ENCODE measurements at regions not wholly inside any gene's neighbourhood (a gene's known extent, or its start where the extent isn't known, plus 50 kb on each side); places are given as distances from the start of the nearest gene placed in this dataset.
"Not testable (repeated sequence)": the region's sequence is repeated elsewhere in the genome, so short reads cannot be mapped to it uniquely, and the experiment has no call there.

- not testable (repeated sequence) for H3K27me3 ChIP-seq (ENCODE audit: control insufficient read depth in 1 of 2, insufficient read depth in 2 of 2, low read length in 2 of 2); H3K4me1 ChIP-seq (ENCODE audit: insufficient read depth, low read length); H3K27ac ChIP-seq (ENCODE audit: low read depth, low read length); H3K36me3 ChIP-seq (ENCODE audit: insufficient read depth, low read length); H3K9ac ChIP-seq (ENCODE audit: low read length); H3K9me3 ChIP-seq (ENCODE audit: low read length); H3K4me3 ChIP-seq (ENCODE audit: low read depth in 1 of 2, low read length in 2 of 2)
Observed at GRCh38 chr2:91466780-91467363, 2775.4 kb downstream of the RPIA start.

GRCh38 chr2:91476244-91476935 lies 2784.9 kb downstream of the RPIA start:
- not testable (repeated sequence) for H3K4me3 ChIP-seq (ENCODE audit: low read depth in 1 of 2, low read length in 2 of 2); H3K36me3 ChIP-seq (ENCODE audit: insufficient read depth, low read length); H3K4me1 ChIP-seq (ENCODE audit: insufficient read depth, low read length); H3K9ac ChIP-seq (ENCODE audit: low read length); H3K27ac ChIP-seq (ENCODE audit: low read depth, low read length); H3K9me3 ChIP-seq (ENCODE audit: low read length)
- H3K27me3 ChIP-seq (ENCODE audit: control insufficient read depth in 1 of 2, insufficient read depth in 2 of 2, low read length in 2 of 2): peaks cover 0 to 22% of the 10 kb centered on the region in 2 donors

- H3K27me3 ChIP-seq (ENCODE audit: control insufficient read depth in 1 of 2, insufficient read depth in 2 of 2, low read length in 2 of 2): peaks cover 0 to 22% of the 10 kb centered on the region in 2 donors
Observed at GRCh38 chr2:91476936-91477246, 2785.4 kb downstream of the RPIA start.

GRCh38 chr2:91477291-91477690 lies 2785.8 kb downstream of the RPIA start:
- not testable (repeated sequence) for H3K9ac ChIP-seq (ENCODE audit: low read length); H3K36me3 ChIP-seq (ENCODE audit: insufficient read depth, low read length); H3K27ac ChIP-seq (ENCODE audit: low read depth, low read length); H3K9me3 ChIP-seq (ENCODE audit: low read length); H3K4me1 ChIP-seq (ENCODE audit: insufficient read depth, low read length)
- Histone ChIP-seq H3K27me3 (ENCODE audit: control insufficient read depth in 1 of 2, insufficient read depth in 2 of 2, low read length in 2 of 2) (peaks cover 0 to 22% of the 10 kb centered on the region in 2 donors), H3K4me3 (ENCODE audit: low read depth in 1 of 2, low read length in 2 of 2) (peak overlapping the region in 1 of 2 donors; percentile 40)

More at GRCh38 chr2:91476936-91477246, 2785.4 kb downstream of the RPIA start:
- not testable (repeated sequence) for H3K27ac ChIP-seq (ENCODE audit: low read depth, low read length); H3K4me1 ChIP-seq (ENCODE audit: insufficient read depth, low read length); H3K4me3 ChIP-seq (ENCODE audit: low read depth in 1 of 2, low read length in 2 of 2); H3K36me3 ChIP-seq (ENCODE audit: insufficient read depth, low read length); H3K9me3 ChIP-seq (ENCODE audit: low read length); H3K9ac ChIP-seq (ENCODE audit: low read length)

GRCh38 chr2:91477731-91478672 lies 2786.5 kb downstream of the RPIA start:
- Histone ChIP-seq H3K27ac (ENCODE audit: low read depth, low read length) (no peak overlapping the region), H3K4me3 (ENCODE audit: low read depth in 1 of 2, low read length in 2 of 2) (peak overlapping the region in 1 of 2 donors; percentile 40), H3K36me3 (ENCODE audit: insufficient read depth, low read length) (no peaks in the 10 kb centered on the region), H3K27me3 (ENCODE audit: control insufficient read depth in 1 of 2, insufficient read depth in 2 of 2, low read length in 2 of 2) (peaks cover 0 to 22% of the 10 kb centered on the region in 2 donors), H3K9me3 (ENCODE audit: low read length) (no peaks in the 10 kb centered on the region), H3K9ac (ENCODE audit: low read length) (no peak overlapping the region), H3K4me1 (ENCODE audit: insufficient read depth, low read length) (no peaks in the 10 kb centered on the region)

- H3K36me3 ChIP-seq (ENCODE audit: insufficient read depth, low read length); H3K27ac ChIP-seq (ENCODE audit: low read depth, low read length); H3K9ac ChIP-seq (ENCODE audit: low read length); H3K4me1 ChIP-seq (ENCODE audit: insufficient read depth, low read length); H3K9me3 ChIP-seq (ENCODE audit: low read length): not testable (repeated sequence)
- H3K27me3 ChIP-seq (ENCODE audit: control insufficient read depth in 1 of 2, insufficient read depth in 2 of 2, low read length in 2 of 2): peaks cover 0 to 22% of the 10 kb centered on the region in 2 donors
- H3K4me3 ChIP-seq (ENCODE audit: low read depth in 1 of 2, low read length in 2 of 2): peak overlapping the region in 1 of 2 donors; percentile 40
Observed at GRCh38 chr2:91478851-91479718, 2787.6 kb downstream of the RPIA start.

GRCh38 chr2:91485226-91485625 lies 2793.8 kb downstream of the RPIA start:
- H3K9ac ChIP-seq (ENCODE audit: low read length); H3K9me3 ChIP-seq (ENCODE audit: low read length); H3K27ac ChIP-seq (ENCODE audit: low read depth, low read length); H3K36me3 ChIP-seq (ENCODE audit: insufficient read depth, low read length); H3K4me3 ChIP-seq (ENCODE audit: low read depth in 1 of 2, low read length in 2 of 2); H3K27me3 ChIP-seq (ENCODE audit: control insufficient read depth in 1 of 2, insufficient read depth in 2 of 2, low read length in 2 of 2); H3K4me1 ChIP-seq (ENCODE audit: insufficient read depth, low read length): not testable (repeated sequence)

GRCh38 chr2:91497129-91498064 lies 2805.9 kb downstream of the RPIA start:
- H3K9me3 ChIP-seq (ENCODE audit: low read length); H3K9ac ChIP-seq (ENCODE audit: low read length); H3K36me3 ChIP-seq (ENCODE audit: insufficient read depth, low read length); H3K27ac ChIP-seq (ENCODE audit: low read depth, low read length); H3K4me1 ChIP-seq (ENCODE audit: insufficient read depth, low read length); H3K27me3 ChIP-seq (ENCODE audit: control insufficient read depth in 1 of 2, insufficient read depth in 2 of 2, low read length in 2 of 2); H3K4me3 ChIP-seq (ENCODE audit: low read depth in 1 of 2, low read length in 2 of 2): not testable (repeated sequence)

GRCh38 chr2:91498065-91498449 lies 2806.6 kb downstream of the RPIA start:
- H3K27ac ChIP-seq (ENCODE audit: low read depth, low read length); H3K4me3 ChIP-seq (ENCODE audit: low read depth in 1 of 2, low read length in 2 of 2); H3K36me3 ChIP-seq (ENCODE audit: insufficient read depth, low read length); H3K9me3 ChIP-seq (ENCODE audit: low read length); H3K9ac ChIP-seq (ENCODE audit: low read length); H3K27me3 ChIP-seq (ENCODE audit: control insufficient read depth in 1 of 2, insufficient read depth in 2 of 2, low read length in 2 of 2); H3K4me1 ChIP-seq (ENCODE audit: insufficient read depth, low read length): not testable (repeated sequence)

- H3K27ac ChIP-seq (ENCODE audit: low read depth, low read length); H3K36me3 ChIP-seq (ENCODE audit: insufficient read depth, low read length); H3K9me3 ChIP-seq (ENCODE audit: low read length); H3K27me3 ChIP-seq (ENCODE audit: control insufficient read depth in 1 of 2, insufficient read depth in 2 of 2, low read length in 2 of 2); H3K4me1 ChIP-seq (ENCODE audit: insufficient read depth, low read length); H3K4me3 ChIP-seq (ENCODE audit: low read depth in 1 of 2, low read length in 2 of 2); H3K9ac ChIP-seq (ENCODE audit: low read length): not testable (repeated sequence)
Observed at GRCh38 chr2:91498513-91499250, 2807.2 kb downstream of the RPIA start.

All from muscle layer of colon (tissue), 2 donors.